ENCODE measurements at regions not wholly inside any gene's neighbourhood (a gene's known extent, or its start where the extent isn't known, plus 50 kb on each side); places are given as distances from the start of the nearest gene placed in this dataset.

DNA sequence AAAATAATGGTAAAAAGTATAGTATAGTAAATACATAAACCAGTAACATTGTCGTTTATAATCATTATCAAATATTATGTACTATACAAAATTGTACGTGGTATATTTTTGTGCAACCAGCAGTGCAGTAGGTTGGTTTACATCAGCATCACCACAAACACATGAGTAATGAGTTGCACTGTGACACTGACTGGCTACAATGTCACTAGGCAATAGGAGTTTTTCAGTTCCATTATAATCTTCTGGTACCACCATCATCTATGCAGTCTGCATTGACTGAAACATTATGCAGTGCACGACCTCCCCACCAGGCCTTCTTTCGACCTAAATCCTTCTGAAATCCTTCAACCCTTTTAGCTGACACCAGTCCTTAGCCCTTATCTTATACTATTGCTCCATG, 105.8 kb downstream of the SREK1 start:
- TF ChIP-seq PATZ1 (CRISPR knock-in tag; IDR thresholded peaks at IDR 0.05), result no peak
- TF ChIP-seq POLR2A (IDR thresholded peaks at IDR 0.05; ENCODE audit: insufficient read depth in 1 of 2, low read depth in 2 of 2, low read length in 2 of 2), result no peak
- no peak for TF ChIP-seq RBFOX2 (IDR thresholded peaks at IDR 0.05; ENCODE audit: low read depth, low read length)
- TF ChIP-seq SMAD1 (CRISPR knock-in tag; IDR thresholded peaks at IDR 0.05; ENCODE audit: borderline replicate concordance, low read depth), result no peak
- TF ChIP-seq CREM (IDR thresholded peaks at IDR 0.05), result no peak
- TF ChIP-seq CREM (CRISPR knock-in tag; IDR thresholded peaks at IDR 0.05), result no peak
- no peak for TF ChIP-seq ZNF207 (IDR thresholded peaks at IDR 0.05; ENCODE audit: borderline replicate concordance)
- TF ChIP-seq KLF13 (CRISPR knock-in tag; IDR thresholded peaks at IDR 0.05), result no peak
- no peak for TF ChIP-seq POLR2AphosphoS5 (IDR thresholded peaks at IDR 0.05; ENCODE audit: low read depth, low read length)
- TF ChIP-seq HCFC1 (IDR thresholded peaks at IDR 0.05; ENCODE audit: low read depth, low read length), result no peak
- TF ChIP-seq CTCF (CRISPR knock-in tag; IDR thresholded peaks at IDR 0.05), result no peak
- TF ChIP-seq ZNF10 (CRISPR knock-in tag; IDR thresholded peaks at IDR 0.05; ENCODE audit: borderline replicate concordance, low read depth), result no peak
- TF ChIP-seq ZNF251 (CRISPR knock-in tag; IDR thresholded peaks at IDR 0.05), result no peak
